Fibroblast of skin of scalp (primary cell): ENCODE measurements at regions not wholly inside any gene's neighbourhood (a gene's known extent, or its start where the extent isn't known, plus 50 kb on each side); places are given as distances from the start of the nearest gene placed in this dataset.

Source experiments
- DNase-seq: peaks from one replicate; pipeline ENCODE4 v3.0.0-alpha.2; 2013

GRCh38 chr2:111626865-111627163 lies 257.2 kb downstream of the ANAPC1 start:
- DNase-seq = no peak

GRCh38 chr2:111627256-111627655 lies 256.7 kb downstream of the ANAPC1 start:
- DNase-seq = no peak

GRCh38 chr2:111628221-111628620 lies 255.8 kb downstream of the ANAPC1 start:
- DNase-seq = no peak

DNA sequence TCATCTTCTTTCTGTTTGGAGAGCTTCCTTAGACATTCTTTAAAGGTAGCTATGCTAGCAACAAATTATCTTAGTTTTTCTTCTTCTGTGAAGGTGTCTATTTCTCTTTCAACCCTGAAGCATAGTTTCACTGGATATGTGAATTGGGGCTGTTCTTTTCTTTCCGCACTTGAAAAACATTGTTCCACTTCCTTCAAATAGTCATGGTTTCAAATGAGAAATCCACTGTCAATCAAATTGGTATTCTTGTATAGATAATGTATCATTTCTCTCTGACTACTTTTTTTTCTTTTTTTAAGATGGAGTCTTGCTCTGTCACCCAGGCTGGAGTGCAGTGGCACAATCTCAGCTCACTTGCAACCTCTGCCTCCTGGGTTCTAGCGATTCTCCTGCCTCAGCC lies 254.0 kb downstream of the ANAPC1 start:
- no peak for DNase-seq

GRCh38 chr2:111632661-111633060 lies 251.3 kb downstream of the ANAPC1 start:
- no peak for DNase-seq

- DNase-seq = no peak
Observed at GRCh38 chr2:111633189-111633588, 250.8 kb downstream of the ANAPC1 start.

DNA sequence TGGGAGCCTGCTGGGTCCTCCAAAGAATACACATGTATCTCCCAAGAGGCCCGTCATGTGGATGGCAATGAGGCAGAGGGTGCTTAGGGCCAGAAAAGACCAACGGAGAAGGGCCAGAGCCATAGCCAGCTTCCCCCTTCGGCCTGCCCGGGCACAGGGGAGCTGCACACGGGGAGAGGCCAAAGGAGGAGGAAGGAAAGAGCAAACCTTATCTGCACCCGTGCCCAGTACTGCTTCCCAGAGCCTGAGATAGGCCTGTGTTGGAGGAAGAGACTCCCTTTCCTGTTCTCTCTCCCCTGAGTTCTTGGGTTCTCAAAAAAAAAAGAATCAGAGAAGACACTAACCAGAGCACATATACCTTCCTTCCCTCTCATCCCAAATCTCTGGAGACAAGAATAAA lies 250.3 kb downstream of the ANAPC1 start:
- DNase-seq = no peak

- DNase-seq = no peak
Observed at GRCh38 chr2:111634050-111634794, 249.8 kb downstream of the ANAPC1 start.

- peak; percentile 78 for DNase-seq
Observed at GRCh38 chr2:111634995-111635538, 248.9 kb downstream of the ANAPC1 start.

DNA sequence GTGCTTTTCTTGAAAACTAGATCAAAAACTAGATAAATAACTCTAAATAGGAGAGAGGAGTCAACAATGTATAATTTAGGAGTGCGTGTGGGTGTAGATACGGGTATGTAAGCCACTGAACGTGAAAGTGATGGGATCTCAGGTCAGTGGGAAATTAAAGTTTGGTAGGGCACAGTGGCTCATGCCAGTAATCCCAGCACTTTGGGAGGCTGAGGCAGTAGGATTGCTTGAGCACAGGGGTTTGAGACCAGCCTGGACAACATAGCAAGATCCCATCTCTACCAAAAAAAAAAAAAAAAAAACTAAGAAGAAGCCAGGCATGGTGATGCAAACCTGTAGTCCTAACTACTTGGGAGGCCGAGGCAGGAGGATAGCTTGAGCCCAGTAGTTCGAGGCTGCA lies 247.1 kb downstream of the ANAPC1 start:
- no peak for DNase-seq

GRCh38 chr2:111638274-111638877 lies 245.6 kb downstream of the ANAPC1 start:
- DNase-seq = no peak

DNA sequence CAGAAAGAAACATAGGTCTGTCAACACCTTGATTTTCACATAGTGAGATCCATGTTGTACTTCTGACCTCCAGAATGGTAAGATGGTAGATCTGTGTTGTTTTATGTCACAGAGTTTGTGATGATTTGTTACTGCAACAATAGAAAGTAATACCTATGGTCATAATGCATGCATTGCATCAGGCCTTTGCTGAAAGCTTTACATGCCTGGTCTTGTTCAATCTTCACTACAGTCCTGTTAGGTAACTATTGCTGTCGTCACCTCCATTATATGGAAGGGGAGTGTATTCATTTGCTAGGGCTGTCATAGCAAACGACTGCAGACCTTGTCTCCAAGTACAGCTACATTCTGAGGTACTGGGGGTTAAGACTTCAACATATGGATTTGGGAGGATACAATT lies 243.5 kb downstream of the ANAPC1 start:
- DNase-seq = no peak

GRCh38 chr2:111642586-111643327 lies 241.2 kb downstream of the ANAPC1 start:
- no peak for DNase-seq

DNA sequence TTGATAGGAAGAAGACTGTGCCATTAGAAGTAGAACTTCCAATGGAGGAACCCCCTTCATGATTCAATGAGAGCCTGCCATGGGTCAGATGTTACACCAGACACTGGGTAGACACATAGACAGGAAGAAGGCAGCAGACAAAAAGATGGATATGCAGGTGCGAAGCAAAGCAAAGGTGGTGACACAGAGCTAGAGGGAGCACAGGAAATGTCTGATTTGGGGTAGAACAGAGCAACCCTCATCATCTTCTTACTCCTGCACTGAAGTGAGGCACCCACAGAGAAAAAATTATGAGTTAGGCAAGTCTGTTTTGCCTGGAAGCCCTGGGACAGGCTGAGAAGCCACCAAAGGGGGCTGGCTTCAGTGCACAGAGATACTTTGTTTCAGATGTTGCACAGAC lies 240.2 kb downstream of the ANAPC1 start:
- no peak for DNase-seq

GRCh38 chr2:111647359-111647758 lies 236.6 kb downstream of the ANAPC1 start:
- DNase-seq = no peak

DNA sequence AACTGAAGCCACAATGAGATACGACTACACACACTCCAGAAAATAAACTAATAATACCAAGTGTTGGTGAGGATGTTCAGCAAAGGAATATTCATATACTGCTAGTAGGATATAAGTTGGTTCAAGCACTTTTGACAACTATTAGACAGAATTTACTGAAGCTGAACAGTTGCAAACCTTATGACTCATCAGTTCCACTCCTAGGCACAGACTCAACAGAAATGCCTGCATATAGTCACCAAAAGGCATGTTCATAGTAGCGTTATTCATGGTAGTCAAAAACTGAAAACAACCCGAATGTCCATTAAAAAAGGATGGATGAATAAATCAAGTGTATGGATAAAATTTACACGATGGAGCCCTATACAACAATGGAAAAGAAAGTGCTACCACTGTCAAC lies 232.0 kb downstream of the ANAPC1 start:
- DNase-seq = no peak

DNA sequence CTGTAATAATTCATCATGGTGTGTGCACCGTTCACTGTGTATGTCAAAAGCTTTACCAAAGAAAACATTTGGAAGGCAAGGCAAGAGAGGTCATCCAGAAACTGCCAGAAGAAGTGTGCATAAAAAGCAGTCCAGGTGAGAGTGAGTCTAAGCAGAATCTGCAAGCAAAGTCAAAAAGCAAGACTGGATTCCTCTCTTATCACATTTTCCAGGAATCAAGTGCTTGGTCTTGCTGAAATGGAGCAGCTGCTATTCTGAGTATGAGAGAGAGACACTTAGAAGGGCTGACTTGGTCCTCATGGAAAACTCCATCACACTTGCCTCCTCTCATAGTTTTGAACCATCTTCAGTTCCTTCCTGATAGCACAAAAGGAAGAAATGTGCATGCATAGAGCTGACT lies 231.3 kb downstream of the ANAPC1 start:
- DNase-seq = no peak

DNA sequence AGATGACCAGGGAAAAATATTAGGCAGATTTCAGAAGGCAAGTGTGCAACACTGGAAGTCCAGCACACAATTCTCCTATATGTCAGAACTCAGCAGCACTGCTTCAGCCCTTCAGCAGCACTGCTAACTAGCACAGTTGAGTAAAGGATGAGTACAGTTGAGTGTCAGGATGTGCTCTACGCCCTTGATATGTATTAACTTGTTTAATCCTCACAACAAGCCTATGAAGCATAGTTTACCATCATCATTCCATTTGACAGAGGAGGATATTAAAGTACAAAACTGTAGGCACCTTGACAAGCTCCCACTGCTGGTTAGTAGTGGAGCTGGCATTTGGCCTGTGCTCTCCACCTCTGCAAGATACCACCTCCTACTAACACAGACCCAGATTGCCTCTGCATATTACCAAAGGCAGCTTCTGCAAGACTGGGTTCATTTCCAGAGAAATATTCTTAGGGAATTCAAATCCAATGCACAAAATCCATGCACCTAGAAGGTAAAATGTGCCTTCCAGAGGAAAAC lies 230.8 kb downstream of the ANAPC1 start:
- DNase-seq = no peak

GRCh38 chr2:111653913-111654312 lies 230.1 kb downstream of the ANAPC1 start:
- DNase-seq = no peak

DNA sequence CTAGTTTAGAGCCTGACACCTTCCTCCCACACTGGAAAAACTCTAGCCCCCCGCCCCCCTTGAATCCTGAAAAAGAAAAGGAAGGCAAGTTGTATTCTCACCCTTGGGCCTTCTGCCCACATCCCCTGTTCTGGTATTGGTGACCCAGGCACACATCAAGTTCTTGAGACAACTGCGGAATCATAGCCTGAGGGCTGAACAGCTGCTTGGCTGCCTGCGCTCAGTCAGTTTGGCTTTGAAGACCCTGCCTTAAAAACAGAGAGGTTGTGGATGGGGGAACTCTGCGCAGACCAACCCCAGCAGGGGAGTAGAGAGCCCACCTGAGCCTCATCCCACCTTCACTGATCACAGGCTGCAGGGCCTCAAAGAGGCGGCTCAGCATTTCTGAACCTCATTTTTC lies 229.2 kb downstream of the ANAPC1 start:
- no peak for DNase-seq

DNA sequence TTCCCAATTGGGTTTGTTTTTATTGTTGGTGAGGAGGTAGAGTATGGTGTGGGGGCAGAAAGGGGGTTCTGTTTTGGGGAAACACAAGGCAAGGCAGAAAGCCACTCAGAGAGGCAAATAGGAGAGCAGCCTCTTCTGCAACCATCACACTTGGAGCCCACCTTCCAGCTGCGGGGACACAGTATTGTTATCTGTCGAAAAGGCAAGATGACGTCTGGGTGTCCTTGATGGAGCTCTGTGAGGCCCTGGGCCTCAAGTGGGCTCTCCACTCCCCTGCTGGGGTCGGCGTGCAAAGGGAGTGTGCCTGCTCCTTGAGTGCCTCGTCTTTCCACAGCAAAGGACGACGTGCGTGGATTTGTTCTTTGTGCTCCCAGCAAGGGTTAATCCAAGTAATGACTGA lies 227.6 kb downstream of the ANAPC1 start:
- DNase-seq = no peak

- DNase-seq = no peak
Observed at GRCh38 chr2:111656894-111657293, 227.1 kb downstream of the ANAPC1 start.

DNA sequence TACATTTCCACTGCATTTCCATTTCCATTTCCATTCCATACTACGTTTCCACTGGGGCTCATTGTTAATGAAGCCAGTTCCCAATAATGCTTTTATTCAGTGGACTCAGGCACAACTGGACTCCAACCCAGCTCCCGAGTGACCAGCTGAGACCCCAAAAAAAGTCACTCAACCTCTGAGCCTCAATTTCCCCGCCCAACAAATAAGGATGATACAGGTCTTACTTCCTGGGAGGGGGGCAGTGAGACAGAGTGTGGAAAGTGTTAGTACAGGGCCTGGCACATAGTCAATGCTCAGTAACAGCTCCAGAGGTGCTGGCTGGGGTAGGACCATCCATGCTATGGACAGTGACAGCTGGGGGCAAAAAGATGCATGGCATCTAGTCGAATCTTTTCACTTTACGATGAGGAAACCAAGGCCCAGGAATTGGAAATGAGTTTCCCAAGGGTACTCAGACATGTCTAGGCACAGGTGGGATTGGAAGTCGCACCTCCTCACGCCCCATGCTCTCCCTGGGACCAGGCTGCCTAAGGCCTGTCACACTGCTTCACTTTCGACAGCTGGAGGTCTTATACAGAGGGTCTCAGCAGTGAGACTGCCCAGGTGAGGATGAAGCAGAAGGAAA lies 226.5 kb downstream of the ANAPC1 start:
- no peak for DNase-seq
